ENCODE measurements at regions not wholly inside any gene's neighbourhood (a gene's known extent, or its start where the extent isn't known, plus 50 kb on each side); places are given as distances from the start of the nearest gene placed in this dataset.

DNA sequence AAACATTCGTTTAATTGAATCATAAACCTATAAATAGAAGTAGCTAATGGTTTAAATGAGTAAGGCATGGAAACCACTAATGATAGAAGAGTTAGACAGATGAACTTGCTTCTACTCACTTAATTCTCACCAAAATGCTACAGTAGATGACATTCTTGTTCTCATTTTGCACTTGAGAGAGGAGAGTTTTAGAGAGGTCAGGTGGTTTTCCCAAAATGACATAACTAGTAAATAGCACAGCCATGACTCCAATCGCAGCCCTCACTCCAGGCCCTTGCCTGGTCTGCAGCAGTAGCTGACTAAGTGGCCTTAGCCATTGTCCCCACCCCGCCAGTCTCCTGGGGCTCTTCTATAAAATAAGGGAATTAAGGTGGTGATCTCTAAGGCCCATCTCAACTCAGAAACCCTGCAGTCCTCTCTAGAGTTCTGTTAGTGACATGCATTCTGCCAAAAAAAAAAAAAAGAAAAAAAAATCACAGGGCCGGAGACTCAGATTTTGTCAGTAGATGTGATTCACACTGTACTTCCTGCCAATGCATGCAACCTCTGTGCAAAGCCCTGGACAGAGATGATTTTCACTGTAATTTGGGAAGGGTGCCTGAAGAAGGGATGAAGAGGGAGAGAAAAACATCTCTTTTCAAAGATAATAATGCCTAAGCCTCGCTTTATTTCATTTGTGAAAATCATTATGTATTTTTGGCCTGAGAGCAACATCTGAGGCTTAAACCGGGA, 221.8 kb downstream of the ANAPC1 start:
- Histone ChIP-seq H3K79me2 (ENCODE audit: control insufficient read depth, insufficient read depth, low read length) (no peaks in the 10 kb centered on the region), H3K36me3 (ENCODE audit: control insufficient read depth in 2 of 2, extremely low read depth in 1 of 2, insufficient read depth in 2 of 2, low read length in 2 of 2) (no peaks in the 10 kb centered on the region), H3K9ac (replicated peaks; ENCODE audit: extremely low read depth, insufficient read depth, low read length) (no peak overlapping the region), H3K4me1 (ENCODE audit: control insufficient read depth, extremely low read depth, insufficient read depth, low read length) (peaks cover 4% of the 10 kb centered on the region), H2AFZ (ENCODE audit: low read depth, low read length) (no peak overlapping the region), H3K9me3 (replicated peaks; ENCODE audit: control insufficient read depth, insufficient read depth, low read length) (no peaks in the 10 kb centered on the region), H3K9me1 (replicated peaks; ENCODE audit: control insufficient read depth, extremely low read depth, insufficient read depth, low read length) (no peaks in the 10 kb centered on the region), H4K20me1 (replicated peaks; ENCODE audit: control insufficient read depth, extremely low read depth, insufficient read depth, low read length) (no peaks in the 10 kb centered on the region), H3K27ac (ENCODE audit: insufficient read depth, low read depth, low read length) (no peak overlapping the region), H3K4me2 (ENCODE audit: insufficient read depth, low read length) (no peak overlapping the region), H3K4me3 (replicated peaks in 1 of 3; ENCODE audit: insufficient read depth in 1 of 3, low read depth in 1 of 3, low read length in 3 of 3) (no peak overlapping the region), H3K27me3 (ENCODE audit: control insufficient read depth in 2 of 2, insufficient read depth in 2 of 2, low read length in 2 of 2) (no peaks in the 10 kb centered on the region)
- intact Hi-C loops (cut with micrococcal nuclease) (no loop called here), dilution Hi-C loops (cut with MboI; ENCODE audit: extremely low pct_ligation_motif_present, low sequenced_read_pairs) (no loop called here)
- TF ChIP-seq FOS (IDR thresholded peaks at IDR 0.05; ENCODE audit: borderline replicate concordance, insufficient read depth, low read length) (peak; percentile 46), JUN (IDR thresholded peaks at IDR 0.05; ENCODE audit: borderline replicate concordance, insufficient read depth, insufficient read length, low read depth) (no peak)
- no TSS peak for BruUV-seq (replicated peaks)
- POLR2A ChIA-PET = no interaction called here
- DNase-seq (ENCODE audit: low read depth, low spot score) = no peak
- peak; percentile 81 for FAIRE-seq
- CTCF ChIA-PET = interaction anchor here (1.0 to 1.2 kb wide), 2 partner anchors 40 to 43 kb away, joined by 3 to 4 read pairs; no protein-coding TSS in a partner anchor

DNA sequence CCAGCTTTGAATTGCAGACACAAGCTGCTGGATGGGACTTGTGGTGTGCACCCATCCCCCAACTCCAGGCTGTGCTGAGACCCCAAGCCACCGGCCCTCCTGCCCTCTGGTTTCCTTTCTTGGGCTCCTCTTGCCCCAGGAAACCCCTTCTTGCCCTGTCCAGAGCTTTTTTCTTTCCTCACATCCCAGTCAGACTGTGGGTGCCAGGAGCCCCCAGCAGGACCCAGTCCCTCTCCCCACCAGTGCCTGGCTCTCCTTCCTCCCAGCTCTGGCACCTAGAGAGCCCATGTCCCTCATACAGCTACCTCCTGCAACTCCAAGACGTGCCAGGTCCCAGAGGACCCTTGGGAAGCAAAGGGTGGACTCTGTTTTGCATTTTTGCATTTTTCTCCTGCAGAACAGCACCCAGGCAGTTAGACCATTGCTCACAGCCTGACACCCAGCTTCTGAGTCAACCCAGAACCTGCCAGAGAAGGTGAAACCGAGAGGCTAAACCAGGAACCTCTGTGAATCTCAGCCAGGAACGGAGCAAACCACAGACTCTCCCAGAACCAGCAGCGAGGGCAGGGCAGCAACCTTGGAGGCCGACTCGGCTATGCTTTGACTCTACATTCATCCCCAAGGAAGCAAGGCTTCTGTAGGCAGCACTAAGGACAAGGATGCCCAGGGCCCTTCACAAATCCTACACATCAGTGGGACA, 221.1 kb downstream of the ANAPC1 start:
- TF ChIP-seq JUN (IDR thresholded peaks at IDR 0.05; ENCODE audit: borderline replicate concordance, insufficient read depth, insufficient read length, low read depth) = no peak
- no peaks in the 10 kb centered on the region for H4K20me1 ChIP-seq (replicated peaks; ENCODE audit: control insufficient read depth, extremely low read depth, insufficient read depth, low read length)
- ChIA-PET CTCF (interaction anchor here (1.0 kb wide), 1 partner anchor 43 kb away, joined by 3 read pairs; no protein-coding TSS in a partner anchor), POLR2A (no interaction called here)
- DNase-seq (ENCODE audit: low read depth, low spot score) (no peak), FAIRE-seq (no peak)
- H3K9ac ChIP-seq (replicated peaks; ENCODE audit: extremely low read depth, insufficient read depth, low read length) = no peak overlapping the region
- no peaks in the 10 kb centered on the region for H3K79me2 ChIP-seq (ENCODE audit: control insufficient read depth, insufficient read depth, low read length)
- H2AFZ ChIP-seq (ENCODE audit: low read depth, low read length) = no peak overlapping the region
- intact Hi-C loops (cut with micrococcal nuclease) = no loop called here
- no peaks in the 10 kb centered on the region for H3K9me1 ChIP-seq (replicated peaks; ENCODE audit: control insufficient read depth, extremely low read depth, insufficient read depth, low read length)
- H3K4me3 ChIP-seq (replicated peaks in 1 of 3; ENCODE audit: insufficient read depth in 1 of 3, low read depth in 1 of 3, low read length in 3 of 3) = no peak overlapping the region
- H3K4me2 ChIP-seq (ENCODE audit: insufficient read depth, low read length) = no peak overlapping the region
- H3K4me1 ChIP-seq (ENCODE audit: control insufficient read depth, extremely low read depth, insufficient read depth, low read length) = peaks cover 4% of the 10 kb centered on the region
- no TSS peak for BruUV-seq (replicated peaks)
- H3K27ac ChIP-seq (ENCODE audit: insufficient read depth, low read depth, low read length) = no peak overlapping the region
- dilution Hi-C loops (cut with MboI; ENCODE audit: extremely low pct_ligation_motif_present, low sequenced_read_pairs) = no loop called here
- no peaks in the 10 kb centered on the region for H3K36me3 ChIP-seq (ENCODE audit: control insufficient read depth in 2 of 2, extremely low read depth in 1 of 2, insufficient read depth in 2 of 2, low read length in 2 of 2)
- no peaks in the 10 kb centered on the region for H3K9me3 ChIP-seq (replicated peaks; ENCODE audit: control insufficient read depth, insufficient read depth, low read length)
- no peaks in the 10 kb centered on the region for H3K27me3 ChIP-seq (ENCODE audit: control insufficient read depth in 2 of 2, insufficient read depth in 2 of 2, low read length in 2 of 2)
